ENCODE measurements at regions not wholly inside any gene's neighbourhood (a gene's known extent, or its start where the extent isn't known, plus 50 kb on each side); places are given as distances from the start of the nearest gene placed in this dataset.

GRCh38 chr5:174892742-174893141, 168.4 kb downstream of the MSX2 start:
- TF ChIP-seq MAX (IDR thresholded peaks at IDR 0.05; ENCODE audit: low read depth, low read length) (no peak), CTCF (IDR thresholded peaks at IDR 0.05; ENCODE audit: low read depth, low read length) (no peak), POLR2A (IDR thresholded peaks at IDR 0.05; ENCODE audit: extremely low read depth, insufficient read length) (no peak), MYC (IDR thresholded peaks at IDR 0.05; ENCODE audit: low read depth, low read length) (no peak)

All from NB4 (cell line).